IMR-90 (cell line): ENCODE measurements at regions not wholly inside any gene's neighbourhood (a gene's known extent, or its start where the extent isn't known, plus 50 kb on each side); places are given as distances from the start of the nearest gene placed in this dataset.

Experiments
- ATAC-seq: fragments of 200-7000 bp; cut with Tn5 transposase; 2 replicates; pipeline ENCODE4 v1.9.1; 2020; ENCODE audit warnings: low read depth, mild to moderate bottlenecking, moderate library complexity
- BruUV-seq: library from RNA; stranded (reverse); fragments of 400-500 nt; replicated peaks from 2 replicates; lab custom pipeline; 2021; lab: Mats Ljungman, UMichigan
- CTCF ChIA-PET: fragments of 300-600 bp; formaldehyde crosslinking; extraction: SDS; loops from one replicate; lab custom pipeline; 2021; ENCODE audit warnings: antibody characterized with exemption; lab: Yijun Ruan, JAX
- POLR2A ChIA-PET: fragments of 300-600 bp; sonication (Branson Sonifier 250); formaldehyde crosslinking; loops from one replicate; lab custom pipeline; 2022; ENCODE audit warnings: antibody characterized with exemption; ENCODE audit not compliant: unreplicated experiment; lab: Charles Lee
- DNase-seq: peaks from one replicate; pipeline ENCODE4 v3.0.0; 2013
- H2AFZ ChIP-seq: replicated peaks from 2 replicates; pipeline ENCODE3; 2013; ENCODE audit warnings: low read length, mild to moderate bottlenecking; ENCODE audit not compliant: poor library complexity
- H2AK5ac ChIP-seq: 2 replicates; pipeline ENCODE4 v1.6.1; 2013; ENCODE audit warnings: low read depth, low read length, inconsistent platforms
- H2AK9ac ChIP-seq: replicated peaks from 2 replicates; pipeline ENCODE3; 2013; ENCODE audit warnings: mild to moderate bottlenecking, low read depth, low read length, moderate library complexity; ENCODE audit not compliant: poor library complexity
- H2BK120ac ChIP-seq: 2 replicates; pipeline ENCODE4 v1.6.1; 2013; ENCODE audit warnings: low read depth, low read length, inconsistent platforms
- H2BK15ac ChIP-seq: 3 replicates; pipeline ENCODE4 v1.6.1; 2013; ENCODE audit warnings: low read depth, low read length, inconsistent platforms
- H2BK20ac ChIP-seq: 2 replicates; pipeline ENCODE4 v1.6.1; 2013; ENCODE audit warnings: low read depth, mild to moderate bottlenecking, inconsistent platforms, low read length, moderate library complexity
- H2BK5ac ChIP-seq: 2 replicates; pipeline ENCODE4 v1.6.1; 2013; ENCODE audit warnings: mild to moderate bottlenecking, low read depth, low read length, inconsistent platforms; ENCODE audit not compliant: poor library complexity, severe bottlenecking
- H3K14ac ChIP-seq: replicated peaks from 2 replicates; pipeline ENCODE4 v1.6.1; 2013; ENCODE audit warnings: low read depth, low read length, inconsistent platforms
- H3K18ac ChIP-seq: 2 replicates; pipeline ENCODE4 v1.6.1; 2013; ENCODE audit warnings: low read depth, low read length, control low read depth
- H3K23ac ChIP-seq: 2 replicates; pipeline ENCODE4 v1.6.1; 2013; ENCODE audit warnings: low read depth, low read length, inconsistent platforms
- H3K27ac ChIP-seq: 2 replicates; pipeline ENCODE4 v1.5.1; 2013; ENCODE audit warnings: mild to moderate bottlenecking, control low read depth, low read length; ENCODE audit not compliant: insufficient read depth
- H3K27me3 ChIP-seq: 2 replicates; pipeline ENCODE4 v1.6.1; 2013; ENCODE audit warnings: low read length; ENCODE audit not compliant: control insufficient read depth, insufficient read depth
- H3K36me3 ChIP-seq: 2 replicates; pipeline ENCODE4 v1.6.1; 2013; ENCODE audit warnings: low read length, mixed read lengths; ENCODE audit not compliant: control insufficient read depth, insufficient read depth
- H3K4ac ChIP-seq: 2 replicates; pipeline ENCODE4 v1.6.1; 2013; ENCODE audit warnings: low read depth, low read length, inconsistent platforms
- H3K4me1 ChIP-seq: 2 replicates; pipeline ENCODE4 v1.6.1; 2013; ENCODE audit warnings: low read length, mixed read lengths; ENCODE audit not compliant: control insufficient read depth, insufficient read depth
- H3K4me2 ChIP-seq: 2 replicates; pipeline ENCODE4 v1.6.1; 2013; ENCODE audit warnings: low read depth, mild to moderate bottlenecking, control low read depth, low read length, moderate library complexity
- H3K4me3 ChIP-seq: 2 replicates; pipeline ENCODE4 v1.5.1; 2013; ENCODE audit warnings: low read depth, mild to moderate bottlenecking, control low read depth, low read length, moderate library complexity; ENCODE audit not compliant: insufficient read depth
- H3K56ac ChIP-seq: 2 replicates; pipeline ENCODE4 v1.6.1; 2013; ENCODE audit warnings: low read length, inconsistent platforms; ENCODE audit not compliant: insufficient read depth; ENCODE audit errors: extremely low read depth
- H3K79me1 ChIP-seq, 2 experiments: 2 replicates each; pipeline ENCODE4 v1.6.1; 2013; ENCODE audit warnings: low read length in 2 of 2, inconsistent platforms in 1 of 2, low read depth in 1 of 2
- H3K9ac ChIP-seq: 2 replicates; pipeline ENCODE4 v1.6.1; 2013; ENCODE audit warnings: low read depth, low read length, control low read depth
- H3K9me1 ChIP-seq: 2 replicates; pipeline ENCODE4 v1.6.1; 2013; ENCODE audit warnings: low read length, inconsistent platforms; ENCODE audit not compliant: insufficient read depth
- H3K9me3 ChIP-seq: 2 replicates; pipeline ENCODE4 v1.6.1; 2013; ENCODE audit warnings: low read length; ENCODE audit not compliant: control insufficient read depth, insufficient read depth
- H4K20me1 ChIP-seq: 2 replicates; pipeline ENCODE4 v1.6.1; 2013; ENCODE audit warnings: low read length, inconsistent platforms; ENCODE audit not compliant: insufficient read depth
- H4K5ac ChIP-seq: 2 replicates; pipeline ENCODE4 v1.6.1; 2013; ENCODE audit warnings: mild to moderate bottlenecking, low read depth, low read length, control low read depth
- H4K8ac ChIP-seq, 2 experiments: 2 replicates each; pipeline ENCODE4 v1.6.1; 2013; ENCODE audit warnings: low read depth in 2 of 2, low read length in 2 of 2, control low read depth in 1 of 2, inconsistent platforms in 1 of 2
- H4K91ac ChIP-seq: 2 replicates; pipeline ENCODE4 v1.6.1; 2013; ENCODE audit warnings: low read depth, low read length, inconsistent platforms; ENCODE audit not compliant: insufficient read depth
- MAFK ChIP-seq: IDR thresholded peaks from 2 replicates; pipeline ENCODE4 v1.6.1; 2012; ENCODE audit warnings: low read depth, low read length, improper control_type of control experiment
- WGBS, 2 experiments: methylation state at CpG; one replicate each; pipeline versions ENCODE4 v1.1.5 to v1.1.7; 2013; ENCODE audit warnings: missing lambda C conversion rate in 2 of 2; ENCODE audit not compliant: insufficient read length in 1 of 2; ENCODE audit errors: extremely low coverage in 2 of 2; 5-methylcytosine and 5-hydroxymethylcytosine counted together
- dilution Hi-C: fragments of 300-500 bp; cut with HindIII; formaldehyde crosslinking; loops from one replicate; pipeline ENCODE4 v1.14.3; 2018; ENCODE audit warnings: low sequenced_read_pairs; ENCODE audit not compliant: unreplicated experiment
- in situ Hi-C: fragments of 300-500 bp; cut with MboI; formaldehyde crosslinking; loops from 3 replicates; pipeline ENCODE4 v1.14.3; 2019; ENCODE audit warnings: low sequenced_read_pairs, inconsistent platforms, mixed read lengths
- intact Hi-C: fragments of 100-400 bp; cut with micrococcal nuclease; formaldehyde crosslinking; loops from 2 replicates; pipeline ENCODE4 v1.10.0; 2022
- TF ChIP-seq, protein P1 (sequence below): fragments of 150-350 bp; IDR thresholded peaks from 2 replicates; pipeline ENCODE4 v1.6.1; 2016; ENCODE audit warnings: low read depth, mild to moderate bottlenecking, low read length, moderate library complexity, borderline replicate concordance

DNA sequence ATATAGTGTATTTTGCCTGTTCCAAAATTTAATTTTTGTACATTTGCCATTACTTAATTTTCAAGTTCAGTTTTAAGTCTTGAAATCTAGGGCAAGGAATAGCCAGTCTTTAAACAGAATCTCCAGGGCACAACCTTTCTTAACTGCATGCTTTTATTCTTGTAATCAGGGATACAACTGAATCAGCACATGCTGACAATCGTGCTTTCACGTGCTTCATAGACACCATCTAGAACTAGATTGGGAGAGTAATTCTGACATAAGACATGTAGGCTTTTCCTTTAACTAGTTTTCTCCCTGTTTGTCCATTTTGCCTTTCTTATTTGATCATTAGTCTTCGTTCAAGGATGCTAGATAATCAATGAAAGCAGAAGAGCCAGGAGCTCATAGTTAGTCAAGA, 650.4 kb upstream of the CADM2 start:
- TF ChIP-seq MAFK = no peak
- TF ChIP-seq, protein P1, sequence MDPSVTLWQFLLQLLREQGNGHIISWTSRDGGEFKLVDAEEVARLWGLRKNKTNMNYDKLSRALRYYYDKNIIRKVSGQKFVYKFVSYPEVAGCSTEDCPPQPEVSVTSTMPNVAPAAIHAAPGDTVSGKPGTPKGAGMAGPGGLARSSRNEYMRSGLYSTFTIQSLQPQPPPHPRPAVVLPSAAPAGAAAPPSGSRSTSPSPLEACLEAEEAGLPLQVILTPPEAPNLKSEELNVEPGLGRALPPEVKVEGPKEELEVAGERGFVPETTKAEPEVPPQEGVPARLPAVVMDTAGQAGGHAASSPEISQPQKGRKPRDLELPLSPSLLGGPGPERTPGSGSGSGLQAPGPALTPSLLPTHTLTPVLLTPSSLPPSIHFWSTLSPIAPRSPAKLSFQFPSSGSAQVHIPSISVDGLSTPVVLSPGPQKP = no peak
- no peak overlapping the region for H2BK120ac ChIP-seq
- H3K27ac ChIP-seq = no peak overlapping the region
- ChIA-PET CTCF (no interaction called here), POLR2A (no interaction called here)
- no peak for ATAC-seq
- intact Hi-C loops = no loop called here
- no peak overlapping the region for H2BK15ac ChIP-seq
- in situ Hi-C loops = no loop called here
- H2BK5ac ChIP-seq = no peak overlapping the region
- no peak overlapping the region for H2AK5ac ChIP-seq
- no peaks in the 10 kb centered on the region for H3K27me3 ChIP-seq
- no peaks in the 10 kb centered on the region for H4K20me1 ChIP-seq
- H4K91ac ChIP-seq = no peak overlapping the region
- no peak overlapping the region for H4K8ac ChIP-seq
- DNase-seq = no peak
- H3K18ac ChIP-seq = no peak overlapping the region
- H3K56ac ChIP-seq = no peak overlapping the region
- no peak overlapping the region for H3K4ac ChIP-seq
- H3K4me1 ChIP-seq = no peaks in the 10 kb centered on the region
- no TSS peak for BruUV-seq
- H3K23ac ChIP-seq = no peak overlapping the region
- H3K4me2 ChIP-seq = no peak overlapping the region
- H2BK20ac ChIP-seq = no peak overlapping the region
- H4K5ac ChIP-seq = no peak overlapping the region
- no peaks in the 10 kb centered on the region for H3K9me1 ChIP-seq
- H2AFZ ChIP-seq = no peak overlapping the region
- H3K14ac ChIP-seq = no peak overlapping the region
- no peaks in the 10 kb centered on the region for H3K79me1 ChIP-seq
- H3K36me3 ChIP-seq = no peaks in the 10 kb centered on the region
- H3K9ac ChIP-seq = no peak overlapping the region
- WGBS, 2 experiments = no CpG with 5 or more reads among the region's 3 CpGs
- H2AK9ac ChIP-seq = no peak overlapping the region
- dilution Hi-C loops = no loop called here
- H3K4me3 ChIP-seq = no peak overlapping the region
- H3K9me3 ChIP-seq = 0 out of 2 replicates have a peak, but pooled peaks cover 2% of the 10 kb centered on the region
